OCI-LY7 (cell line): ENCODE measurements at regions not wholly inside any gene's neighbourhood (a gene's known extent, or its start where the extent isn't known, plus 50 kb on each side); places are given as distances from the start of the nearest gene placed in this dataset.

Experiments used
- CTCF ChIP-seq: fragments of 200-600 bp; sonication (generic); conservative IDR thresholded peaks from 2 replicates; pipeline ENCODE4 v1.5.1; 2014; ENCODE audit warnings: mild to moderate bottlenecking, antibody characterized with exemption, low read length, moderate library complexity, mixed read lengths
- EZH2phosphoT487 ChIP-seq: fragments of 200-600 bp; sonication (generic); IDR thresholded peaks from 2 replicates; pipeline ENCODE4 v1.6.1; 2018; ENCODE audit warnings: low read depth, borderline replicate concordance, mild to moderate bottlenecking, mixed run types, antibody characterized with exemption, low read length, moderate library complexity, mixed read lengths

GRCh38 chr2:118177884-118178283, 89.6 kb downstream of the INSIG2 start:
- TF ChIP-seq CTCF (no peak), EZH2phosphoT487 (no peak)
